ENCODE measurements at regions not wholly inside any gene's neighbourhood (a gene's known extent, or its start where the extent isn't known, plus 50 kb on each side); places are given as distances from the start of the nearest gene placed in this dataset.

- H2AK5ac ChIP-seq (ENCODE audit: low read depth, low read length), result no peak overlapping the region
- no peak overlapping the region for H3K27ac ChIP-seq (ENCODE audit: low read depth, low read length)
- H3K79me1 ChIP-seq (ENCODE audit: low read depth, low read length), result no peaks in the 10 kb centered on the region
- no peak overlapping the region for H3K4me3 ChIP-seq (ENCODE audit: extremely low read depth in 1 of 4, insufficient read depth in 2 of 4, low read depth in 3 of 4, low read length in 4 of 4)
- H2BK15ac ChIP-seq (ENCODE audit: low read length), result no peak overlapping the region
- no peak overlapping the region for H3K14ac ChIP-seq (ENCODE audit: insufficient read length)
- 91% methylated on average over 3 of the region's 3 CpGs; no CpG with 5 or more reads in 1 of the 2 experiments for WGBS, 2 experiments (ENCODE audit: extremely low coverage in 1 of 2, insufficient coverage in 1 of 2, insufficient read length in 1 of 2, insufficient replicate concordance in 2 of 2, low coverage in 1 of 2, low lambda C conversion rate in 2 of 2, missing lambda C conversion rate in 1 of 2)
- H3K79me2 ChIP-seq (ENCODE audit: control insufficient read depth in 1 of 2, insufficient read depth in 2 of 2, low read length in 2 of 2), result no peaks in the 10 kb centered on the region
- H4K8ac ChIP-seq (ENCODE audit: extremely low read depth, insufficient read depth, low read length), result no peak overlapping the region
- TF ChIP-seq HDAC6 (IDR thresholded peaks at IDR 0.05; ENCODE audit: low read depth, low read length), result no peak
- TF ChIP-seq RAD21 (IDR thresholded peaks at IDR 0.05 in 1 of 2, conservative IDR thresholded peaks at IDR 0.05 in 1 of 2; ENCODE audit: low read depth in 2 of 2, low read length in 2 of 2), result no peak
- TF ChIP-seq CHD2 (IDR thresholded peaks at IDR 0.05; ENCODE audit: low read length), result no peak
- no peak overlapping the region for H2BK20ac ChIP-seq (ENCODE audit: low read length)
- H2BK120ac ChIP-seq (replicated peaks; ENCODE audit: low read depth, low read length), result no peak overlapping the region
- no peak overlapping the region for H3K4ac ChIP-seq (replicated peaks; ENCODE audit: insufficient read length, low read depth, low read length)
- peaks cover 0 to 5% (median 2%) of the 10 kb centered on the region in 4 experiments; a peak in 3 of 7 replicates for H3K4me1 ChIP-seq (replicated peaks in 1 of 4; ENCODE audit: control insufficient read depth in 3 of 4, insufficient read depth in 4 of 4, low read length in 3 of 4)
- no peaks in the 10 kb centered on the region for H3K9me3 ChIP-seq (ENCODE audit: insufficient read depth in 2 of 2, low read depth in 1 of 2, low read length in 1 of 2)
- no peak overlapping the region for H3K4me2 ChIP-seq (ENCODE audit: insufficient read depth in 1 of 2, low read depth in 2 of 2, low read length in 2 of 2)
- H4K5ac ChIP-seq (ENCODE audit: insufficient read length, low read depth, low read length), result no peak overlapping the region
- CTCF ChIA-PET (ENCODE audit: partially characterized antibody), result interaction anchor here (0.5 to 2.4 kb wide), 4 partner anchors 13 to 151 kb away, joined by 3 to 7 read pairs (median 6); no protein-coding TSS in a partner anchor
- H4K91ac ChIP-seq (replicated peaks; ENCODE audit: insufficient read length, low read length), result no peak overlapping the region
- no peak overlapping the region for H3K18ac ChIP-seq (ENCODE audit: extremely low read depth, low read length)
- no peaks in the 10 kb centered on the region for H4K20me1 ChIP-seq (replicated peaks in 1 of 2; ENCODE audit: control insufficient read depth in 1 of 2, insufficient read depth in 2 of 2, low read length in 2 of 2)
- H3K56ac ChIP-seq (replicated peaks; ENCODE audit: insufficient read length, low read depth, low read length), result no peak overlapping the region
- H2AFZ ChIP-seq (ENCODE audit: low read length), result no peak overlapping the region
- DNase-seq (ENCODE audit: low read depth in 1 of 2, low spot score in 2 of 2) (no peak), FAIRE-seq (no peak)
- H2BK5ac ChIP-seq (ENCODE audit: low read depth, low read length), result no peak overlapping the region
- H3K27me3 ChIP-seq (replicated peaks in 1 of 4; ENCODE audit: control insufficient read depth in 3 of 4, extremely low read depth in 1 of 4, insufficient read depth in 3 of 4, low read length in 3 of 4), result no peaks in the 10 kb centered on the region
- H3K36me3 ChIP-seq (ENCODE audit: control insufficient read depth in 2 of 4, insufficient read depth in 4 of 4, low read length in 3 of 4), result no peaks in the 10 kb centered on the region
- no peak overlapping the region for H3K9ac ChIP-seq (replicated peaks in 1 of 4; ENCODE audit: extremely low read depth in 1 of 4, low read depth in 3 of 4, low read length in 3 of 4)
- H2BK12ac ChIP-seq (ENCODE audit: low read depth, low read length), result no peak overlapping the region
- POLR2A ChIA-PET (ENCODE audit: partially characterized antibody), result no interaction called here
- H3K23ac ChIP-seq (ENCODE audit: insufficient read length), result no peak overlapping the region
- no peaks in the 10 kb centered on the region for H3K23me2 ChIP-seq (ENCODE audit: low read depth, low read length)
Observed at GRCh38 chrX:134732152-134732551, 64.9 kb downstream of the PABIR2 start.

All from H1 (cell line).